GM20000 (cell line): ENCODE measurements at regions not wholly inside any gene's neighbourhood (a gene's known extent, or its start where the extent isn't known, plus 50 kb on each side); places are given as distances from the start of the nearest gene placed in this dataset.

Source experiments
- DNase-seq: peaks from one replicate; pipeline ENCODE4 v3.0.0; 2012; ENCODE audit warnings: low spot score
- TF ChIP-seq, protein P1 (sequence below): IDR thresholded peaks from 2 replicates; pipeline ENCODE4 v1.5.1; 2012; ENCODE audit warnings: mild to moderate bottlenecking, control low read depth; ENCODE audit errors: extremely low read depth, missing control alignments

DNA sequence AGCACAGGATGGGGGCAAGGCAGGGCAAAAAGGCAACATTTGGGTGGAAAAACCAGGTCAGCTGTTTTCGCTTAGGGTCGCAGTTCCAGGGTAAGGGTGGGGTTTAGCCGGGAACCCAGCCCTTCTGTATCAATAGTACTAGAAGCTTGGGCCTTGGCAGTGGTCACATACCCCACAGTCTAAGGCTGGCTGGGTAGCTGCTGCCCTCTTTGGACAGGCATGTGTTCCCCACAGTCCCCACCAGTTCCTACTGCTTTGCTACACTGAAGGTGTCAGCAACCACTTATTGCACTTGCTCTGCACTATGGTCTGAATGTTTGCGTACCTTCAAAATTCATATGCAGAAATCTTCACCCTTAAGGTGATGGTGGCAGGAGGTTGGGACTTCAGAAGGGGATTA, 349.8 kb downstream of the LTN1 start:
- TF ChIP-seq, protein P1, sequence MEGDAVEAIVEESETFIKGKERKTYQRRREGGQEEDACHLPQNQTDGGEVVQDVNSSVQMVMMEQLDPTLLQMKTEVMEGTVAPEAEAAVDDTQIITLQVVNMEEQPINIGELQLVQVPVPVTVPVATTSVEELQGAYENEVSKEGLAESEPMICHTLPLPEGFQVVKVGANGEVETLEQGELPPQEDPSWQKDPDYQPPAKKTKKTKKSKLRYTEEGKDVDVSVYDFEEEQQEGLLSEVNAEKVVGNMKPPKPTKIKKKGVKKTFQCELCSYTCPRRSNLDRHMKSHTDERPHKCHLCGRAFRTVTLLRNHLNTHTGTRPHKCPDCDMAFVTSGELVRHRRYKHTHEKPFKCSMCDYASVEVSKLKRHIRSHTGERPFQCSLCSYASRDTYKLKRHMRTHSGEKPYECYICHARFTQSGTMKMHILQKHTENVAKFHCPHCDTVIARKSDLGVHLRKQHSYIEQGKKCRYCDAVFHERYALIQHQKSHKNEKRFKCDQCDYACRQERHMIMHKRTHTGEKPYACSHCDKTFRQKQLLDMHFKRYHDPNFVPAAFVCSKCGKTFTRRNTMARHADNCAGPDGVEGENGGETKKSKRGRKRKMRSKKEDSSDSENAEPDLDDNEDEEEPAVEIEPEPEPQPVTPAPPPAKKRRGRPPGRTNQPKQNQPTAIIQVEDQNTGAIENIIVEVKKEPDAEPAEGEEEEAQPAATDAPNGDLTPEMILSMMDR = no peak
- no peak for DNase-seq

DNA sequence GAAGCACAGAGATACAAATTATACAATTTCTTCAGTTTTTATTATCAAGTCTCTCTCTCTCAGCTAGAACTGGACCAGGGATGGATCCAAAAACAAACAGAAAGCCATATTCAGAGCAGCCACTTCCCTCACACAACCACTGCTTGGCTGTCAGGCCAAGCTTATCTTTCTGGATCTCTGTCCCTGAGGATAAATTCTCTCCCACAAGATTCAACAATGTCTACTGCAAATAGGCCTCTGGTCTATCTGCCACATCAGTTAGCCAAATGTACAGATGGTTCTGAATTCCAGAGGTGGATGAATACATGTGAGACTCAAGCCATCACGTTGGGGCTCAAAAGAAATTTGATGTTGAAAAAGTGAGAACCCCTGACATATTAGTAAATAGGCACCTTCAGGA, 350.9 kb downstream of the LTN1 start:
- TF ChIP-seq, protein P1 = no peak
- DNase-seq = no peak

DNA sequence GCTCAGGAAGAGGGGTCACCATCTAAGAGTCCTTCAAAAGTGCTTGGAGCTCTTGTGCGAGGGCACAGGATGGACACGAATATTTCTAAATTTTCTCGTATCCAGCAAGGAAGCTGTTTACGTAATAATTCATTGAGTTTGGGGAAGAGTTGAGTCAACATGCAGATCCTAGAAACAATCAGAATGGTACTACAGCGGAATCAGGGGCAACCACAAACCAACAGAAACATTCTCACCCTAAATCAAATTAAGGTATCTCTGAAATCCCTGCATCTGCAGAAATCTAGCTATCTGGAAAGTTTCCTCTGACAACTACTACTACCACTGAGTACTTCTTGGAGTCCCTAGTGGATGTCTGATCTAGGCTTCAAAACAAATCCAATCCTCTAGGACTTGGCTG, 352.4 kb downstream of the LTN1 start:
- TF ChIP-seq, protein P1 = no peak

DNA sequence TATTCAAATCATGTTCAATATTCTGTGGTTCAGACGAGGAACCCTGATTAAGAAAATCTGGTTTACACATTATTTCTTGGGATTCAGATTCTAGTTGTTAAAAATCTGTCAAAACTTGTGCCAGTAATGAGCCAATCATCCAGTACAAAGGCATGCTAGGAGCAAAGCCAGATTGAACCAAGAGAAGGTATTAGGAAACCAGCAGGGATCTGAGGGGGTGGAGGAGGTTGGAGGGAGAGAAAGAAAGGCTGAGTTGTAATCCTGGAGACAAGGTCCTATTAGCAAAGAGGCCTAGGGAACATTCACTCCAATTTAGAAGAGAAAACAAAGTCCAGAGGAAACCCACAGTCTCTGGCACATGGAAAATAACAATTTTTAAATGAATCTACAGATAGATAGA, 352.9 kb downstream of the LTN1 start:
- TF ChIP-seq, protein P1 = no peak
- no peak for DNase-seq

More for the DNA sequence above, 352.4 kb downstream of the LTN1 start:
- DNase-seq = no peak

DNA sequence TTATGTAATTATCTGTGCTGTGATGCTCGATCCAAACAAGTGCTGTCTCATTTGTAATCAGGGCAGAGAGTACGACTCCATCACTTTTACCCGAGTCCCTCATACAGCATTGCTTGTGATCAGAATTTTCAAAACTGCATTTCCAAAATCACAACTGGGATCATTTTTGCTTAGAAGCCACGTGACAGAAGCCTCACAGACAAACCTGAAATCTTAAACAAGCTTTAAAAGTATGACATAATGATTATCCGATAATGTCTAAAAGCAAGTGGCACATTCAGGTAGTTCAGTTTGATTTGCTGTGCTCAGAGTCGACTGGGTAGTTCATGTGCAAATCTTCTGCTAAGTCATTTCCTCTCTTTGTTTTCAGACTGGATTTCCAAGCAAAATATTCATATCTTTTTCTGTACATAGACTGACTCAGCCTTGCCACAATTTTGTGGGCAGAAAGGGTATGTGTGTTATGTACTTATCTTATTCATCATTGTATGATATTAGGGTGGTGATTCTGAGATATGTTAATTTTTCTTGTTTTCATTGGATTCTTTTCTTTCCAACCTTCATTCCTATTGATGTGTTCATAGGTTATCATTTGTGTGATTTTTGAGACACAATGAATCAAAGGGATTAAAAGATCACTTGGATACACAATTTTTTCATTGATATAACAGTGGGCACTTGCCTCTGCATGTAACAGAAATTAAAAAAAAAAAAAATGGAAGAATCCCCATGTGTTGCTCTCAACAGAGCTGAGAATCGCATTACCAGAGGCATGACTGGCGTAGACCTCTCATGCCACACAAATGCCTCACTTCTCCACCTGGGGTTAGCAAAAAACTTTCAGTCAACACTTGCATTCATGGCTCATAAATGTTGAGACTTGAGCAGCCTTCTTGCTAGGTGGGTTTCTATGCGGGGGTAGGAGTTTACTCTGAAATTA, 355.7 kb downstream of the LTN1 start:
- DNase-seq = no peak
- TF ChIP-seq, protein P1 = no peak

DNA sequence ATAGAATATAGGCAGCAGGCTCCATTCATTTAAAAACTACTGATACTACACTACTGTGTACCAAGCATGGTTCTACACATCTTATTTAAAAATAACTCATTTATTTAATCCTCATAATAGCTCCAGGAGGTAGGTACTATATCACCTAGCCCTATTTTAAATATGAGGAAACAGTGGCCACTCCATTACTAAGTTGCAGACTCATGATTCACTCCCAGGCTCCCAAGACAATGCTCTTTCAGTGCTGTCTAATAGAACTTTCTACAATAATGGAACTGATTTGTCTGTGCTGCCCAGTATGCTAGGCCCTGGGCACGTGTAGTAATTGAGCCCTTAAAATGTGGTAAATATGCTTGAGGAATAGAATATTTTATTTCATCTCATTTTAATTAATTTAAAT, 357.1 kb downstream of the LTN1 start:
- TF ChIP-seq, protein P1 = no peak
- no peak for DNase-seq

DNA sequence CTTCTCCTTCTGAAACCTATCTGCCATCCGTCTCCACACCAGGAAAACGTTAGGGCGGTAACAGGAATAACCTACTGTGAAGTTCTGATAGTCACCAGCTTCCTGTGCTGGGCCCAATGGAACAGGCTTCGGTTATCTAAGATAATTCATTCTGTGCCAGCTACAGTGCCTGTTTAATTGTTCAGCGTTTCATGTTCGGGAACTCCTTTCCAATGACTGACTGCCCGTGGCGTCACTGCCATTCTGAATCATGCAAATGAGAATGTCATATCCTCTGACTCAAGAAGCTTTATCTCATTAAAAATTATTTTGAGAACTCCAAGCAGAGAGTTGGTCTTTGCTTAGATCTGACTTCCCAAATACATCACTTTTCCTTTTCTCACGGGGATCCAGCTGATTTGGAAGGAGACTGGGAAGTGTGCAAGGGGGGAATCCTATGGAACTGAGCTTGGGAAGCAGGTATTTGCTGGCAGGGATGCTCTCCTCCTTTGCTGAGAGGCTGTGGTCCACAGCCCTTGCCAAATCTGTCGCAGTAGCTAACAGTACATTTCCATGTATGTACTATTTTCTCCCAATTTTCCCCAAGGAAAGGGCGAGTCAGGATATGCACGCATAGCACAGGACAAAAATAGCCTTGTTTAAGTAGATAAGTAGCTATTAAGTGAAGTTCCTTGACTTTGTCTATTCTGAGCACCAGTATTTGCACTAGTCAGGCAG, 358.7 kb downstream of the LTN1 start:
- no peak for DNase-seq

More for the DNA sequence above, 358.7 kb downstream of the LTN1 start:
- TF ChIP-seq, protein P1 = no peak
